RWPE2 (cell line): ENCODE measurements at regions not wholly inside any gene's neighbourhood (a gene's known extent, or its start where the extent isn't known, plus 50 kb on each side); places are given as distances from the start of the nearest gene placed in this dataset.

Experiments used
- ATAC-seq: fragments of 200-7000 bp; cut with Tn5 transposase; 3 replicates; pipeline ENCODE4 v1.9.1; 2021; ENCODE audit warnings: low read depth
- DNase-seq: peaks from one replicate; pipeline ENCODE4 v3.0.0-alpha.2; 2020; ENCODE audit warnings: low spot score
- H3K27ac ChIP-seq: fragments of 450-650 bp; 2 replicates; pipeline ENCODE4 v1.5.1; 2017; ENCODE audit warnings: mild to moderate bottlenecking; ENCODE audit not compliant: poor library complexity, severe bottlenecking
- H3K27me3 ChIP-seq: fragments of 250-450 bp; sonication (Bioruptor Pico); 2 replicates; pipeline ENCODE4 v1.5.1; 2021; ENCODE audit warnings: mild to moderate bottlenecking, moderate library complexity; ENCODE audit not compliant: insufficient read depth, poor library complexity, severe bottlenecking
- H3K36me3 ChIP-seq: fragments of 250-450 bp; sonication (Bioruptor Pico); 2 replicates; pipeline ENCODE4 v1.5.1; 2020; ENCODE audit warnings: low read depth, mild to moderate bottlenecking, moderate library complexity
- H3K4me1 ChIP-seq: fragments of 250-450 bp; sonication (Bioruptor Pico); 2 replicates; pipeline ENCODE4 v1.5.1; 2021; ENCODE audit warnings: mild to moderate bottlenecking, moderate library complexity; ENCODE audit not compliant: insufficient read depth, poor library complexity, severe bottlenecking
- H3K4me3 ChIP-seq: fragments of 250-450 bp; sonication (Bioruptor Pico); 2 replicates; pipeline ENCODE4 v1.5.1; 2021; ENCODE audit warnings: mild to moderate bottlenecking, moderate library complexity; ENCODE audit not compliant: severe bottlenecking
- H3K9me3 ChIP-seq: fragments of 250-450 bp; sonication (Bioruptor Pico); 2 replicates; pipeline ENCODE4 v1.5.1; 2021; ENCODE audit warnings: mild to moderate bottlenecking, moderate library complexity; ENCODE audit not compliant: severe bottlenecking
- CTCF ChIP-seq: fragments of 450-650 bp; IDR thresholded peaks from one replicate; pipeline ENCODE4 v1.5.1; 2017; ENCODE audit warnings: mild to moderate bottlenecking, moderate library complexity; ENCODE audit not compliant: poor library complexity, severe bottlenecking

DNA sequence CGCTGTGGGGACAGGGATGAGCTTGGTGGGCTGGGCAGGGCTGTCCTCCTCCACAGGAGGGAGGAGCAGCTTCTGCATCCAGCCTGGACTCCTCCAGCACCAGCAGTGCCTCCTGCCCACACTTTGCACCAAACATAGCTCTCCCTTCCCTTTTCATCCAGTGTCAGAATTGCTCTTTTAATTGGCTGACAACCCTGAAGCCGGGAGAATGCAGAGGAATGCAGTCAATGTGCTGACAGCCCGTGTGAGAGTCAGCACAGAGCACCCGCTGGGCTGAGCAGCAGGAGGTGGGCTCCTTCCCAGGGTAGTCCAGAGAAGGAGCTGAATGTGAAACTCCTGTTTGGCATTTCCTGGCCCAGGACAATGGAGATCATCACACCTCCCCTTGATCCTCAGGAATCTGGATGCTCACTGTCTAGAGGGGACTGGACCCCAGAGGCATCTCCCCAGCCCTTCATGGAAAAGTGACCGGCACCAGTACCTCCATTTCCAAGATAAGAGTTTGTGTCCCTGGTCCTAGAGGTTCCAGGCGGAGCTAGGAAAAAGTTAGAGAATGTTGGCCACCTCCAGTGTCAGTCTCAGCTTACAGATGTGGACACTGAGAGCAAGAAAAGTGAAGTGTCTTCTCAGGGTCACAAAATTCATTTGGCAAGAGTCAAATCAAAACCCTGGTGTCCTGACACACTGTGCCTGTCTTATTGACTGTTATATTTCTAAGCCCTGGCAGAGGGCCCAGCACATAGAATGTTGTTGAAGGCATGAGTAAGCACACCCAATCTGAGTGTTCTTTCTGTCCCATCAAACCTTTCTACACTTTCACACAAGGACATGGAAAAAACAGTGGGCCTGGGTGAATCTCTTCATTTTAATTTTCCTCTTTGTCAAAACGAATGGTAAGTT, 202.1 kb downstream of the SNX18 start:
- no peak for TF ChIP-seq CTCF
- H3K27ac ChIP-seq = no peak overlapping the region

GRCh38 chr5:54718656-54719055, 201.1 kb downstream of the SNX18 start:
- Histone ChIP-seq H3K4me1 (no peaks in the 10 kb centered on the region), H3K27me3 (no peaks in the 10 kb centered on the region), H3K36me3 (no peaks in the 10 kb centered on the region), H3K27ac (no peak overlapping the region), H3K4me3 (no peak overlapping the region), H3K9me3 (no peaks in the 10 kb centered on the region)
- no peak for TF ChIP-seq CTCF
- DNase-seq (no peak), ATAC-seq (no peak)

More for the DNA sequence above, 202.1 kb downstream of the SNX18 start:
- Histone ChIP-seq H3K27me3 (no peaks in the 10 kb centered on the region), H3K4me1 (no peaks in the 10 kb centered on the region), H3K36me3 (no peaks in the 10 kb centered on the region), H3K9me3 (no peaks in the 10 kb centered on the region), H3K4me3 (no peak overlapping the region)
- ATAC-seq (peak; percentile 61; the same call in 2 of the 3 replicates), DNase-seq (no peak)

DNA sequence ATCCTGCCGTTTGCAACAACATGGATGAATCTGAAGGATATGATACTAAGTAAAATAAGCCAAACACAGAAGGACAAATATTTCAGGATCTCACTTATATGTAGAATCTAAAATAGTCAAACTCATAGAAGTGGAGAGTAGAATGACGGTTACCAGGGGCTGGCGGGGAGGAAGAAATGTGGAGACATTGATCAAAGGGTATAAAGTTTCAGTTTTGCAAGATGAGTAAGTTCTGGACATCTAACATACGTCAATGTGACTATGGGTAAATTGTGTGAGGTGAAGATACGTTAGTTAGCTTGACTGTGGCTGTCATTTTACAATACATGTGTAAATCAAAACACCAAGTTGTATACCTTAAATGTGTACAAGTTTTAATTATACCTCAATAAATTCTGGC, 200.3 kb downstream of the SNX18 start:
- no peak for TF ChIP-seq CTCF
- H3K27ac ChIP-seq = no peak overlapping the region
- no peaks in the 10 kb centered on the region for H3K9me3 ChIP-seq
- no peaks in the 10 kb centered on the region for H3K27me3 ChIP-seq
- DNase-seq = no peak
- H3K36me3 ChIP-seq = no peaks in the 10 kb centered on the region
- H3K4me3 ChIP-seq = no peak overlapping the region
- ATAC-seq = no peak
- H3K4me1 ChIP-seq = no peaks in the 10 kb centered on the region

GRCh38 chr5:54717459-54717858, 199.9 kb downstream of the SNX18 start:
- H3K9me3 ChIP-seq = no peaks in the 10 kb centered on the region

More at GRCh38 chr5:54717459-54717858, 199.9 kb downstream of the SNX18 start:
- Histone ChIP-seq H3K36me3 (no peaks in the 10 kb centered on the region), H3K27me3 (no peaks in the 10 kb centered on the region), H3K27ac (no peak overlapping the region), H3K4me1 (no peaks in the 10 kb centered on the region), H3K4me3 (no peak overlapping the region)
- ATAC-seq (no peak), DNase-seq (no peak)
- no peak for TF ChIP-seq CTCF
